HG03175 (cell line): ENCODE measurements at regions not wholly inside any gene's neighbourhood (a gene's known extent, or its start where the extent isn't known, plus 50 kb on each side); places are given as distances from the start of the nearest gene placed in this dataset.

Experiments used
- ATAC-seq: cut with Tn5 transposase; IDR thresholded peaks from one replicate; pipeline ENCODE4 v1.9.1; 2021; ENCODE audit warnings: mild to moderate bottlenecking, moderate library complexity; ENCODE audit not compliant: unreplicated experiment

DNA sequence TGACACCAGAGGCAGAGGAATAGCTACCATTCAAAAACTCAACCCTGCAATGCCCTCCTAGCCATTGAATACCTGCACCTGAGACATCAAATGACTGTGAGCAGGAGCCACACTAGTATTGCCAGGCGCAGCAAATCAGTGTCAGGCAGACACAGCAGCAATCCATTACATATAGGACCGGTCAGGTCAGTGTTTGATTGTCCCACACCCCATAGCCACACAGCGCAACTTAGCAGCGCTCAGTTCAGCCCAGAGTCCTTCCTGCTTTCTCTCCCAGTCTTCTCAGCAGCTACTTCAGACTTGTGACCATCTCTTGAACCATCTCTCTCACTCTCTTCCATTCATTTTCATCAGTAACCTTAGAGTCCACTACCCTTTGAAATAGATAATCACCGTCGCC lies 181.6 kb upstream of the GPR12 start:
- no peak for ATAC-seq

- no peak for ATAC-seq
Measured at GRCh38 chr13:26941345-26942174, 181.0 kb upstream of the GPR12 start.

DNA sequence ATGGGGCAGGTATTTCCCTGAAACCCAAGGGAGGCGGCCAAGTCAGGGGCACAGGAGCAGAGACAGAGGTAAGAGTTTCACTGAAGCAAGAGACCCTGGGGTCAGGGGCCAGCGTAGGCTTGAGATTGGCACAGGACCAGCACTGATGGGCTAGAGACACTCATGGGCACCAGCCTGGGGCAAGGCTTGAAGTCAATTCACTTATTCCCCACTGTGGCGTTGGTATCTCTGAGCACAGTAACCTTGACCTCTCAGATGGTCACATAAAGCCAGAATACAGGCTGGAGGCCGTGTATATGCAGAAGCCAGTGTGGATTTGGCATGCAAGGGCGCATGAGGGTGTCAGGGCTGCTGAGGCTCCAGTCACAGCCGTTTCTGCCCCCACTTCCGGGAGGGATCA lies 173.5 kb upstream of the GPR12 start:
- ATAC-seq, result no peak

- ATAC-seq, result no peak
Measured at GRCh38 chr13:26932465-26932864, 171.9 kb upstream of the GPR12 start.

DNA sequence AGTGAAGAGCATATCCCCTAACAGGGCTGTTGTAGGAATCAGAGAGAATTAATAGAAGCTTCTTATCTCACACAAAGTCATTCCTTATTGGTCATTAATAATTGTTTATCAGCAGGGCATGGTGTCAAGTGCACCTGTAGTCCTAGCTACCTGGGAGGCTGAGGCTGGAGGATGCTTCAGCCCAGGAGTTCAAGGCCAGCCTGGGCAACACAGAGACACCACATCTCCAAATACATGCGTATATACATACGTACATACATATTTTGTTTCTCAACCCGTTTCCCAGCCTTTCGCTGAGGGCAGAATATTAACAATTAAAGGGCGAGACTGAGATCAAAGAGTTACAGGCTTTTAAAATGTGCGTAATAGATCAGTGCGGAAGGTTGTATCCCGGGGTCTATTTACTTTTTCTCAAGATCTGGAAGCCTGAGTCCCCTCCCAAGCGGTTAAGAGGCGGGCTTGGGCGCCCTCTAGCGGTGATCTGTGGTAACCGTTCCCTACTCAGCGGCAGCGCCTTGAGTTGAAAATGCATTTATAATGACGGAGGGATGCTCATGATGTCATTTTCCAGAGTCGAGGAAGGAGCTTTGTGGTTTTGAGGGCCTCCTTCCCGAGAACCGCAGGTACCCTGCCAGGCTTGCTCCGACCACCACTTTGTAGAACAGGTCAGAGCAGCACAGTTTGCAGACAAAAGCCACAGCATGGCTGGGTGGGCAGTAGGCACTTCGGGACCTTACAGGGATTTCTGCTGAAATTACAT lies 169.6 kb upstream of the GPR12 start:
- peak; percentile 45 for ATAC-seq

GRCh38 chr13:26927511-26927910 lies 166.9 kb upstream of the GPR12 start:
- ATAC-seq, result no peak

DNA sequence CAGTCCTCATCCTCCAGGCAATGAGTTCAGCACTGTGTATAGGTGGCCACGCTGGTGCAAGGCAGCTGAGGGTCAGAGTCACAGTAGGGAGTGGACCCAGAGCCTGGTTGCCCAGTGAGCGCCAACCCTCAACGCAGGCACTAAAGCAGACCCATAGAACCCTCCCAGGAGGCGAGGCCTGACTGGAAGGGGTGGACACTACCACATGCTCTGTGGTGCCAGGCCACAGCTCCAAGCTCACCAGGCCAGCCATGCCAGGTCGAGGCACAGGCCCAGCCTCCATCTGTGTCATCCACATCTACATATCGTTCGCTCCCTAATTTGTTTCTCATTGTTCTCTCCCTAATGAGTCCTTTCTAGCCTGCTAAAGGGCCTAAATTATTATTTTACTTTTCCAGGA lies 165.8 kb upstream of the GPR12 start:
- ATAC-seq, result no peak

DNA sequence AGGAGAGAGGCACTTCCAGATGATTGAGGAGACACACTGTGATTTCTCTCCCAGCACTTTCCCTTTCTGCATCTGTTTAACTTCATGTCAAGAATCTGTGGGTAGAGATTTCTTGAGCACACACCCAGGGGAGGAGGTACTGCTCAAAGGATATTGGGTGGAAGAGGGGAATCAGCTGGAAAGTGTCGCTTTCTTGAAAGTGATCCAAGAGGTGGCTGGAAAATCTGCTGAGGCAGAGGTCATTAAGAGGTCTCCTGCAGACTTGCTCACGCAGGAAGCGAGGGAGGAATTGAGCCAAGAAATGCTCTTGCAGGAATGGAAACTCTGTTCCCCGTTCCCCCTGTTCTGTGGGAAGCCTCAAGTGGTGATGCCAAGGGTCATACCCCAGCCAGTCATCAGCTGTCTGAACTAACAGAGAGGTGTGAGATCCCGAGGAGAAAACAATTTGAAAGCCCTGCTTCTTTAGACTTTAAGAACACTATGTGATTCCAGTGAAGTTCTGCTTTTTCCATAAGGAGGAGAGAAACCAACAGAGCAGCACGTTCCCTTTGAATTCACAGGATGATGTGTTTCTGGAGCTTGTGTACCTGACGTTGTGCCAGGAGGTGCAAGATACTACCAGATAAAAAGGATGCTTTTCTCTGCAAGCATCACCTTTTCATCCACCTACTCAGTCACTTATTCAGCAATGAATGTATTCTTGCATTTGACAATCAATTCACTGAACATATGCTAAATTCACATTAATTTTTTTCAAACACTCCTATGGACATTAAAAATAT lies 163.4 kb upstream of the GPR12 start:
- no peak for ATAC-seq

- peak; percentile 43 for ATAC-seq
Measured at GRCh38 chr13:26921918-26922317, 161.3 kb upstream of the GPR12 start.

GRCh38 chr13:26920614-26921355 lies 160.2 kb upstream of the GPR12 start:
- no peak for ATAC-seq

DNA sequence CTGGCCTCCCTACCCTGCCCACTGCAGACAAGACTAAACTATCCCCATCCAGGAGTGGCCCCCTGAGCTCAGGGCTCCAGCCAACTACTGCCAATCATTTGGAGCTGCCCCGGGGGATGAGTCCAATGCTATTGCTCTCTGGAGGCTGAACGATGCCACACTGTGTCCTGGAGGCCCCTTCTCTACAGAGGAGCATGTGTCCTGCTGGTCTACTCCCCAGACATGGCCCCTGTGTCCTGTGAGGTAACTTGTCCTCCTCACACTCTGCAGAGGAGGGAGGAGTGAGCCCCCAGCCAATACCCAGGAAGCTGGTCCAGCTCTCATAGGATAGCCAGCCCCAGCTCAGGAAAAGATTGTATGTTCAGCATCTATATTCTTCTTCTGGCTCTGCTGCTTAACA lies 159.1 kb upstream of the GPR12 start:
- no peak for ATAC-seq

DNA sequence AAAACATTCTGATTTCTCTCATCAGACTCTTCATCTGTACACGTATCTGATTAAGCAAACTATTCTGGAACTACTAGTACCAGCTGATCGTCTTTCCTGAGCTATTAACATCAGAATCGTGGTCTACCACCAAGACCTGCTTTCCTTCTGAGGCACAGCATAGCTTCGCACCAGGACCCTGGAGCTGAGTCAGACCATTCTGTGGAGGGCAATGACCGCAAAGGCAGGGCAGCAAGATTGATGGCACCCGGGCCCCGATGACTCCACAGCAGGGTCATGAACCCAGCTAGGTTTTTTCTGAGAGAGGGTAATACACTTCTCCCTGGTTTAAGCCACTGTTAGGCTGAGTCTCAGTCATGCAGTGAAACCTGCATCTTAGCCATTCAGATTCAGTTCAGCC lies 158.7 kb upstream of the GPR12 start:
- ATAC-seq, result no peak

- ATAC-seq, result peak; percentile 47
Measured at GRCh38 chr13:26914624-26915023, 154.0 kb upstream of the GPR12 start.

GRCh38 chr13:26914148-26914547 lies 153.6 kb upstream of the GPR12 start:
- ATAC-seq, result no peak

- ATAC-seq, result no peak
Measured at GRCh38 chr13:26910754-26911465, 150.3 kb upstream of the GPR12 start.

GRCh38 chr13:26909477-26909876 lies 148.9 kb upstream of the GPR12 start:
- ATAC-seq, result no peak

DNA sequence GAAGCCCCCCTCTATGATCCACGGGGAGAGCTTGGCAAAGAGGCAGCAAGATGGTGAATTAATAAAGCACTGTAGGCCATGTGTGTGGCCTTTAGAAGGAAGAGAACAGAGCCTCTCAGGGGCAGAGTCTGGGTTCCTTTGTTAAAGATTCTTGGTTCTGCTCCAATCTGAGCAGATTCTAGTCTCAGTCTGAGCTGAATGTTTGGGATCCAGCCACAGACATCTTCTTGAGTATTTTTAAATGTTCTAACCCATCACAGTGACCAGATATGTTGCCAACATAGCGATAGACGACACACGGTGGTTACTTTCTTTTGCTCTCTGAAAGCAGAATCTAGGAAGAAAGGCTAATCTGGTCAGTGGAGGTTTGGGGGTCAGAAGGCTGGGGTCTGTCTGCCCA lies 147.5 kb upstream of the GPR12 start:
- no peak for ATAC-seq

- no peak for ATAC-seq
Measured at GRCh38 chr13:26899202-26899601, 138.6 kb upstream of the GPR12 start.

DNA sequence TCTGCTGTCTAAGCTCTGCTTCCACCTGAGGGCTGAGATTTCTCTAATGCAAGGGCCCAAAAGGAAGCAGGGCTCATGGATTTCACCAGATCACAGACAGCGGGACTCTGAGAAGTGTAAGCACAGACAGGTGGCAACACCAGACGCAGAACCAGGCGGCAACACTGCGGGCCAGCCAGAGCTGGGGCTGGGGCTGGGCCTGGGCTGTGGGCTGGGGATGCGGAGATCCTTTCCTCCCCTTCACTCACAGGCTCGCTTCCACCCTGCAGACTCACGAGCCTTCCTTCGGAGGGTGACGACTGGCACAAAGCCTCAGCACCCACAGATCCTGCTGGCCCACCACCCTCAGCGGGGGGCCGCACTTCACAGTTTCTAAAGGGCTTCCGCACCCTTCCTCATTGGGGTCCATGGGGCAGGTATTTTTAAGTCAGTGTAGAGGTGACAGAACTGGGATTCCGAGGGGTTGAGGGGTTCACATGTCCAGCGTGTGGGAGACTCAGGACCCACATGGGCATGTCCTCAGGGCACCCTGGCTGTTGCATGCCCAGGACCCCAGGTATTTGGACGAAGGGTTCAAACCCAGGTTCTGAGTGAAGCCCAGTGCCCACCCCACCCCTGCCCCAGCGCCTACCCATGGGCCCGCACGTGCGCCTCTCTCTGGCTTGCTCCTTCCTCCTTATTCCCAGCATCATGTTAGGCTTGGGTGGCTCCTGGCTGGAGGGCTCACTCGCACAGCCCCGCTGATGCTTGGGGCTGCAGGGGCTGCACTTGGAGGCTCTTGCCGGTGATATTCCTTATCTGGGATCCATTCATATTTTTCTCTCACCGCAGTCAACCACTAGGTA lies 137.3 kb upstream of the GPR12 start:
- no peak for ATAC-seq
